SK-N-SH treated with all-trans-retinoic acid at 6 μM for 48 hours (cell line): ENCODE measurements at regions not wholly inside any gene's neighbourhood (a gene's known extent, or its start where the extent isn't known, plus 50 kb on each side); places are given as distances from the start of the nearest gene placed in this dataset.

ENCODE experiments used
- ARNTL ChIP-seq: fragments of 450-650 bp; formaldehyde crosslinking; IDR thresholded peaks from 2 replicates; pipeline ENCODE4 v1.5.0; 2020; ENCODE audit warnings: low read depth, mild to moderate bottlenecking, moderate library complexity, borderline replicate concordance
- CSDC2 ChIP-seq: fragments of 250-450 bp; sonication (Bioruptor Pico); IDR thresholded peaks from 2 replicates; pipeline ENCODE4 v1.5.0; 2020; ENCODE audit warnings: mild to moderate bottlenecking, moderate library complexity
- GLIS3 ChIP-seq: fragments of 250-450 bp; sonication (Bioruptor Pico); IDR thresholded peaks from 2 replicates; pipeline ENCODE4 v1.5.0; 2020; ENCODE audit warnings: mild to moderate bottlenecking, moderate library complexity
- ISL1 ChIP-seq: fragments of 250-450 bp; sonication (Bioruptor Pico); IDR thresholded peaks from 2 replicates; pipeline ENCODE4 v2.1.2; 2022; ENCODE audit warnings: mild to moderate bottlenecking, moderate library complexity
- OSR1 ChIP-seq: fragments of 250-450 bp; sonication (Bioruptor Pico); IDR thresholded peaks from 2 replicates; pipeline ENCODE4 v1.8.0; 2022; ENCODE audit warnings: moderate library complexity, mild to moderate bottlenecking, inconsistent platforms
- PATZ1 ChIP-seq: fragments of 250-450 bp; sonication (Bioruptor Pico); IDR thresholded peaks from 2 replicates; pipeline ENCODE4 v1.8.0; 2020; ENCODE audit warnings: mild to moderate bottlenecking, moderate library complexity, borderline replicate concordance
- PPARA ChIP-seq: fragments of 250-450 bp; sonication (Bioruptor Pico); IDR thresholded peaks from 2 replicates; pipeline ENCODE4 v1.5.0; 2020; ENCODE audit warnings: mild to moderate bottlenecking, borderline replicate concordance
- RARB ChIP-seq: fragments of 250-450 bp; sonication (Bioruptor Pico); IDR thresholded peaks from 2 replicates; pipeline ENCODE4 v1.8.0; 2021; ENCODE audit warnings: mild to moderate bottlenecking, moderate library complexity
- SNAI2 ChIP-seq: fragments of 250-450 bp; sonication (Bioruptor Pico); IDR thresholded peaks from 2 replicates; pipeline ENCODE4 v1.5.0; 2020; ENCODE audit warnings: mild to moderate bottlenecking, moderate library complexity
- ZC3H10 ChIP-seq: fragments of 250-450 bp; sonication (Bioruptor Pico); IDR thresholded peaks from 2 replicates; pipeline ENCODE4 v1.5.1; 2021; ENCODE audit warnings: mild to moderate bottlenecking, moderate library complexity
- ZFP3 ChIP-seq: fragments of 250-450 bp; sonication (Bioruptor Pico); IDR thresholded peaks from 2 replicates; pipeline ENCODE4 v1.5.0; 2020; ENCODE audit warnings: mild to moderate bottlenecking, moderate library complexity
- ZFP30 ChIP-seq: fragments of 450-650 bp; formaldehyde crosslinking; IDR thresholded peaks from 2 replicates; pipeline ENCODE4 v1.5.0; 2022; ENCODE audit warnings: mild to moderate bottlenecking, moderate library complexity
- ZNF70 ChIP-seq: fragments of 450-650 bp; formaldehyde crosslinking; IDR thresholded peaks from 2 replicates; pipeline ENCODE4 v1.5.0; 2020; ENCODE audit warnings: mild to moderate bottlenecking, moderate library complexity
- ZNF8 ChIP-seq: fragments of 450-650 bp; formaldehyde crosslinking; IDR thresholded peaks from 2 replicates; pipeline ENCODE4 v1.5.0; 2020; ENCODE audit warnings: mild to moderate bottlenecking, moderate library complexity

- TF ChIP-seq ZFP30 (CRISPR knock-in tag) (no peak), RARB (CRISPR knock-in tag) (no peak), PATZ1 (CRISPR knock-in tag) (no peak), ZNF8 (no peak), ISL1 (CRISPR knock-in tag) (no peak), ZFP3 (CRISPR knock-in tag) (no peak), GLIS3 (CRISPR knock-in tag) (no peak), ZC3H10 (CRISPR knock-in tag) (no peak), ARNTL (no peak), ZNF70 (CRISPR knock-in tag) (no peak), CSDC2 (no peak), OSR1 (CRISPR knock-in tag) (no peak), SNAI2 (CRISPR knock-in tag) (no peak), PPARA (CRISPR knock-in tag) (no peak)
These were observed 618.2 kb downstream of the TYW1 start for GRCh38 chr7:67614843-67615242.
